DOHH2 (cell line): ENCODE measurements at regions not wholly inside any gene's neighbourhood (a gene's known extent, or its start where the extent isn't known, plus 50 kb on each side); places are given as distances from the start of the nearest gene placed in this dataset.
"Not testable (repeated sequence)": the region's sequence is repeated elsewhere in the genome, so short reads cannot be mapped to it uniquely, and the experiment has no call there.

Source experiments
- H3F3A ChIP-seq: fragments of 200-600 bp; sonication (generic), shearing (Covaris generic); 2 replicates; pipeline ENCODE4 v1.6.0; 2016; ENCODE audit warnings: antibody characterized with exemption, mild to moderate bottlenecking; ENCODE audit not compliant: control insufficient read depth, insufficient read depth
- H3K27ac ChIP-seq: fragments of 200-600 bp; sonication (generic); 2 replicates; pipeline ENCODE4 v1.5.1; 2014; ENCODE audit warnings: low read depth, mild to moderate bottlenecking, low read length, moderate library complexity
- H3K27me3 ChIP-seq: fragments of 200-600 bp; sonication (generic); 2 replicates; pipeline ENCODE4 v1.6.1; 2014; ENCODE audit warnings: mild to moderate bottlenecking, low read length, mixed read lengths; ENCODE audit not compliant: control insufficient read depth
- H3K36me3 ChIP-seq: fragments of 200-600 bp; sonication (generic); 2 replicates; pipeline ENCODE4 v1.6.1; 2014; ENCODE audit warnings: mild to moderate bottlenecking, low read length, moderate library complexity, mixed read lengths; ENCODE audit not compliant: control insufficient read depth
- H3K4me1 ChIP-seq: fragments of 200-600 bp; sonication (generic); 2 replicates; pipeline ENCODE4 v1.6.1; 2014; ENCODE audit warnings: mild to moderate bottlenecking, low read length, mixed read lengths; ENCODE audit not compliant: control insufficient read depth
- H3K4me2 ChIP-seq: fragments of 200-600 bp; sonication (generic); 2 replicates; pipeline ENCODE4 v1.6.0; 2014; ENCODE audit warnings: mild to moderate bottlenecking, low read length, moderate library complexity
- H3K4me3 ChIP-seq: fragments of 200-600 bp; sonication (generic); 2 replicates; pipeline ENCODE4 v1.5.1; 2014; ENCODE audit warnings: mild to moderate bottlenecking, low read length, mixed read lengths
- H3K79me2 ChIP-seq: fragments of 200-600 bp; sonication (generic); 2 replicates; pipeline ENCODE4 v1.6.1; 2014; ENCODE audit warnings: mild to moderate bottlenecking, low read length, mixed read lengths; ENCODE audit not compliant: control insufficient read depth
- H3K9me2 ChIP-seq: fragments of 200-600 bp; sonication (generic); replicated peaks from 2 replicates; pipeline ENCODE4 v1.6.1; 2014; ENCODE audit warnings: mild to moderate bottlenecking, low read length, mixed read lengths; ENCODE audit not compliant: control insufficient read depth
- H3K9me3 ChIP-seq: fragments of 200-600 bp; sonication (generic); 2 replicates; pipeline ENCODE4 v1.6.1; 2014; ENCODE audit warnings: antibody characterized with exemption, low read length, mixed read lengths; ENCODE audit not compliant: control insufficient read depth, insufficient read depth
- H4K20me1 ChIP-seq: fragments of 200-600 bp; sonication (generic); 2 replicates; pipeline ENCODE4 v1.6.0; 2014; ENCODE audit warnings: low read depth, mild to moderate bottlenecking, antibody characterized with exemption, low read length, moderate library complexity; ENCODE audit not compliant: control insufficient read depth, insufficient read depth
- CTCF ChIP-seq: fragments of 200-600 bp; sonication (generic); IDR thresholded peaks from one replicate; pipeline ENCODE4 v1.5.1; 2014; ENCODE audit warnings: antibody characterized with exemption, mild to moderate bottlenecking, low read depth, low read length; ENCODE audit not compliant: poor library complexity, severe bottlenecking
- EZH2phosphoT487 ChIP-seq: fragments of 200-600 bp; sonication (generic); IDR thresholded peaks from 2 replicates; pipeline ENCODE4 v1.6.1; 2017; ENCODE audit warnings: borderline replicate concordance, mild to moderate bottlenecking, antibody characterized with exemption, low read length, moderate library complexity, mixed read lengths

DNA sequence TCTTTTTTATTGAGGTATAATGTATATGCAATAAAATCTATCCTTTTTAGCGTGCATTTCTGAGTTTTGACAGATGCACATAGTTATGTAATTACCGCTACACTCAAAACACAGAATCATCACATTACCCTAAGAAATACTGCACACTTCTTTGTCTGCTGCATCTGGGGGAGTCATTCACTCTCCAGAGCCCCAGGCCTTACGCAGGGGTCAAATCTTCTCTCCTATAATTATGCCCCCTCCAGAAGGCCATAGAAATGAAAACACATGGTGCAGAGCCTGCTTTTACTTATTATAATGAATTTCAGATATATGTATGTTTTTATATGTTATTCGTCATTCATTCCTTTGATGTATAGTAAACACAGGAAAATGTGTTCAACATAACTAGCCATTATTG lies 296.5 kb upstream of the TMEM132C start:
- no peaks in the 10 kb centered on the region for H3K27me3 ChIP-seq

GRCh38 chr12:127980585-127980984 lies 286.4 kb upstream of the TMEM132C start:
- no peaks in the 10 kb centered on the region for H3K36me3 ChIP-seq
- H4K20me1 ChIP-seq, result no peaks in the 10 kb centered on the region
- no peaks in the 10 kb centered on the region; the same call in 1 of the 2 replicates for H3K9me3 ChIP-seq
- H3K9me2 ChIP-seq, result no peaks in the 10 kb centered on the region
- H3K4me2 ChIP-seq, result no peak overlapping the region
- TF ChIP-seq CTCF (no peak), EZH2phosphoT487 (no peak)
- no peaks in the 10 kb centered on the region for H3K27me3 ChIP-seq
- no peak overlapping the region for H3K4me3 ChIP-seq
- no peaks in the 10 kb centered on the region for H3K4me1 ChIP-seq
- no peaks in the 10 kb centered on the region for H3K79me2 ChIP-seq
- H3K27ac ChIP-seq, result no peak overlapping the region
- no peaks in the 10 kb centered on the region for H3F3A ChIP-seq

More for the DNA sequence above, 296.5 kb upstream of the TMEM132C start:
- Histone ChIP-seq H3F3A (no peaks in the 10 kb centered on the region), H3K4me3 (no peak overlapping the region), H3K9me3 (no peaks in the 10 kb centered on the region), H3K79me2 (no peaks in the 10 kb centered on the region), H3K9me2 (no peaks in the 10 kb centered on the region), H3K27ac (no peak overlapping the region), H3K4me1 (no peaks in the 10 kb centered on the region), H3K4me2 (no peak overlapping the region), H3K36me3 (no peaks in the 10 kb centered on the region), H4K20me1 (no peaks in the 10 kb centered on the region)
- TF ChIP-seq EZH2phosphoT487, result no peak
- TF ChIP-seq CTCF, result no peak

DNA sequence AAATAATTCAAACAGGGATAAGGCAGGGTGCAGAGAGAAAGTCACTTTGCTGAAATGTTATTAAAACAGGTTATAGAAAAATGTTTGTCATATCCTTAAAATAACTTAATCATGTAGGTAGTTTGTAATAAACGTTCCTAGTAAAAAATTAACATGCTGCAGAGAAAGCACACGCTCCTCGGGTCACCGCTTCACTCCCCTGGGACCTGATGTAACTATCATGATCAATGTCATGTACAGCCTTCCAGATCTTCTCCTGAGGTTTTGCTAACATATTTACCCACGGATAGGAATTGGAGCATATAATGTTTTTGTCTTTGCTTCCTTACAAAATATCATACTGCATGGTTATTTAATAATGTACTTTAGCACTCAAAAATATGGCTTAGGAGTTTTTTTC lies 285.1 kb upstream of the TMEM132C start:
- Histone ChIP-seq H3K27me3 (no peaks in the 10 kb centered on the region), H3F3A (no peaks in the 10 kb centered on the region), H4K20me1 (no peaks in the 10 kb centered on the region), H3K27ac (no peak overlapping the region), H3K4me2 (no peak overlapping the region), H3K36me3 (no peaks in the 10 kb centered on the region), H3K4me1 (no peaks in the 10 kb centered on the region), H3K4me3 (no peak overlapping the region), H3K9me2 (no peaks in the 10 kb centered on the region), H3K9me3 (no peaks in the 10 kb centered on the region; the same call in 1 of the 2 replicates), H3K79me2 (no peaks in the 10 kb centered on the region)
- no peak for TF ChIP-seq EZH2phosphoT487
- no peak for TF ChIP-seq CTCF

DNA sequence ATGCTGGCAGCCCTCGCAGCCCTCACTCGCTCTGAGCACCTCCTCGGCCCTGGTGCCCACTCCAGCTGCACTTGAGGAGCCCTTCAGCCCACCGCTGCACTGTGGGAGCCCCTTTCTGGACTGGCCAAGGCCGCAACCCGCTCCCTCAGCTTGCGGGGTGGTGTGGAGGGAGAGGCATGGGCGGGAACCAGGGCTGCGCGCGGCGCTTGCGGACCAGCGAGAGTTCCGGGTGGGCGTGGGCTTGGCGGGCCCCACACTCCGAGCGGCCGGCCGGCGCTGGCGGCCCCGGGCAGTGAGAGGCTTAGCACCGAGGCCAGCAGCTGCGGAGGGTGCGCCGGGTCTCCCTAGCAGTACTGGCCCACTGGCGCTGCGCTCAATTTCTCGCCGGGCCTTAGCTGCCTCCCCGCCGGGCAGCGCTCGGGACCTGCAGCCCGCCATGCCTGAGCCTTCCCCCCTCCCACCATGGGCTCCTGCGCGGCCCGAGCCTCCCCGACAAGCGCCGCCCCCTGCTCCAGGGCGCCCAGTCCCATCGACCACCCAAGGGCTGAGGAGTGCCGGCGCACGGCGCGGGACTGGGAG lies 283.7 kb upstream of the TMEM132C start:
- not testable (repeated sequence) for H3K4me2 ChIP-seq, H3K9me2 ChIP-seq, H3K4me1 ChIP-seq, H3K27ac ChIP-seq, H3K9me3 ChIP-seq, H3K27me3 ChIP-seq, H3K36me3 ChIP-seq, H4K20me1 ChIP-seq, H3K4me3 ChIP-seq, H3K79me2 ChIP-seq, H3F3A ChIP-seq
